Nephron progenitor cell (in vitro differentiated cells): ENCODE measurements at regions not wholly inside any gene's neighbourhood (a gene's known extent, or its start where the extent isn't known, plus 50 kb on each side); places are given as distances from the start of the nearest gene placed in this dataset.
"Not testable (repeated sequence)": the region's sequence is repeated elsewhere in the genome, so short reads cannot be mapped to it uniquely, and the experiment has no call there.

Experiments used
- DNase-seq: peaks from one replicate; pipeline ENCODE4 v3.0.0; 2021
- H3K27ac Mint-ChIP-seq: 2 replicates; pipeline ENCODE4 v1.8.0; 2021; ENCODE audit warnings: mild to moderate bottlenecking, moderate library complexity, mixed read lengths
- H3K27me3 Mint-ChIP-seq: 2 replicates; pipeline ENCODE4 v1.8.0; 2021; ENCODE audit warnings: mild to moderate bottlenecking, low read depth, mixed read lengths; ENCODE audit not compliant: poor library complexity
- H3K36me3 Mint-ChIP-seq: 2 replicates; pipeline ENCODE4 v1.8.0; 2021; ENCODE audit warnings: low read depth, mixed read lengths
- H3K4me1 Mint-ChIP-seq: 2 replicates; pipeline ENCODE4 v1.8.0; 2021; ENCODE audit warnings: mixed read lengths
- H3K4me3 Mint-ChIP-seq: 2 replicates; pipeline ENCODE4 v1.8.0; 2021; ENCODE audit warnings: mild to moderate bottlenecking, moderate library complexity, mixed read lengths
- H3K9me3 Mint-ChIP-seq: 2 replicates; pipeline ENCODE4 v1.8.0; 2021; ENCODE audit warnings: mild to moderate bottlenecking, moderate library complexity, mixed read lengths
- TF ChIP-seq, protein P1 (sequence below): fragments of 200-600 bp; sonication (generic); IDR thresholded peaks from 2 replicates; pipeline ENCODE4 v1.5.0; 2021; ENCODE audit warnings: antibody characterized with exemption

DNA sequence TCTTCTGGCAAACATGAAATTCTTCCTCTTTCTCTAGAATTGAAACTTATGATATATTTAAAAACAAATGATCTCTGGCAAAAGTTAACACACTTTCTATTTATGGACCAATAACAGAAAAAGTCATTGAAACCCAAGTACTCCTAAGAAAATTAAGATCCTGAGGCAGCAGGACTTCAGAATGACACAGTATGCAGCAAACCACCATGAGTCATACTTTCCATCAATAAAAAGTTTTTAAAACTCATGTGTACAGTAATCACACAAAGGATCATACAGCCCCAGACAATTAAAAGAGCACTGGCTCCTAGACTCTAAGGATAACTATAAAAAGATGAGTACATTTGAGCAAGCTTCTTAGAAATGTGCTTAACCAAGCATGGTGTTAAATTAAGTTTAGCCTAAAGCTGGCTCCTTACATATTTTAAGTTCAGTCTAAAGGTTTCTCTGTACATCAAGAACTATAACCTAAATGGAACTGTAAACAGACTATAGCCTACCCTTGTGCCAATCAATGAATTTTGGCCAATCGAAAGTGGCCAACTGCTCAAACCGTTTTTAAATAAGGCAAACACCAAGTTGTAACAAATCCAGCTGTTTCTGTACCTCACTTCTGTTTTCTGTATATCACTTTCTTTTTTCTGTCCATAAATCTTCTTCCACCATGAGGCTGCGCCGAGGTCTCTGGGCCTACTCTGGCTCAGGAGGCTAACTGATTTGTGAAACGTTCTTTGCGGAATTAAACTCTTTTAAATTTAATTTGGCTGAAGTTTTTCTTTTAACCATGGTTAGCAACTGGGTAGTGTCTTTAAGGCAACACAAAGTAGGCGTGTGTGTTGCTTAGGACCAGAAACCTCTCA is 232.1 kb upstream of the PIK3R1 start:
- Mint-ChIP-seq H3K4me1 (peaks cover 23% of the 10 kb centered on the region), H3K27me3 (peaks cover 4% of the 10 kb centered on the region), H3K4me3 (no peak overlapping the region), H3K36me3 (no peaks in the 10 kb centered on the region), H3K27ac (peak overlapping the region; percentile 51), H3K9me3 (no peaks in the 10 kb centered on the region)
- no peak for DNase-seq
- TF ChIP-seq, protein P1, sequence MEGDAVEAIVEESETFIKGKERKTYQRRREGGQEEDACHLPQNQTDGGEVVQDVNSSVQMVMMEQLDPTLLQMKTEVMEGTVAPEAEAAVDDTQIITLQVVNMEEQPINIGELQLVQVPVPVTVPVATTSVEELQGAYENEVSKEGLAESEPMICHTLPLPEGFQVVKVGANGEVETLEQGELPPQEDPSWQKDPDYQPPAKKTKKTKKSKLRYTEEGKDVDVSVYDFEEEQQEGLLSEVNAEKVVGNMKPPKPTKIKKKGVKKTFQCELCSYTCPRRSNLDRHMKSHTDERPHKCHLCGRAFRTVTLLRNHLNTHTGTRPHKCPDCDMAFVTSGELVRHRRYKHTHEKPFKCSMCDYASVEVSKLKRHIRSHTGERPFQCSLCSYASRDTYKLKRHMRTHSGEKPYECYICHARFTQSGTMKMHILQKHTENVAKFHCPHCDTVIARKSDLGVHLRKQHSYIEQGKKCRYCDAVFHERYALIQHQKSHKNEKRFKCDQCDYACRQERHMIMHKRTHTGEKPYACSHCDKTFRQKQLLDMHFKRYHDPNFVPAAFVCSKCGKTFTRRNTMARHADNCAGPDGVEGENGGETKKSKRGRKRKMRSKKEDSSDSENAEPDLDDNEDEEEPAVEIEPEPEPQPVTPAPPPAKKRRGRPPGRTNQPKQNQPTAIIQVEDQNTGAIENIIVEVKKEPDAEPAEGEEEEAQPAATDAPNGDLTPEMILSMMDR, result no peak

DNA sequence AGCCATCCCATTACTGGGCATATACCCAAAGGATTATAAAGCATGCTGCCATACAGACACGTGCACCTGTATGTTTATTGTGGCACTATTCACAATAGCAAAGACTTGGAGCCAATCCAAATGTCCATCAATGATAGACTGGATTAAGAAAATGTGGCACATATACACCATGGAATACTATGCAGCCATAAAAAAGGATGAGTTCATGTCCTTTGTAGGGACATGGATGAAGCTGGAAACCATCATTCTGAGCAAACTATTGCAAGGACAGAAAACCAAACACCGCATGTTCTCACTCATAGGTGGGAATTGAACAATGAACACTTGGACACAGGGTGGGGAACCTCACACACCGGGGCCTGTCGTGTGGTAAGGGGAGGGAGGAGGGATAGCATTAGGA is 233.4 kb upstream of the PIK3R1 start:
- peaks cover 29% of the 10 kb centered on the region for H3K4me1 Mint-ChIP-seq
- not testable (repeated sequence) for H3K4me3 Mint-ChIP-seq, H3K27ac Mint-ChIP-seq, H3K36me3 Mint-ChIP-seq, H3K9me3 Mint-ChIP-seq, DNase-seq, H3K27me3 Mint-ChIP-seq

DNA sequence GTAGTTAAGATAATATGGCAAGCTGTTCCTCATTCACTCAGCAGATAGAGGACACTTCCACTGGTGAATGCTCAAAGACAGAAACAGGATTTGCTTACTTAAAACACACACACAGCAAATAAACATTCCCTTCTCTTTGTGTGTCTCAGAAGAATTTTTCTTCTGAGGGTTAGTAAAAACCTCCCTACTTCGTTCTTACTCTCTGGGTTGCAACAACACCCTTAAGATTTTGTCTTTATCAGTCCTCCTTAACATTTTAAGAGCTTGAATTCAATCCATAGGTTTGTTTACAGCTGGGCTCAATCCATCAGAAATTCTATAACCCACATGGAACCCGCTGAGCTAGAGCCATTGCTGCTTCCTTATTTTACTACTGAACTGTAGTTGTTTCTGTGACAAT is 237.4 kb upstream of the PIK3R1 start:
- H3K4me3 Mint-ChIP-seq, result no peak overlapping the region
- peaks cover 7% of the 10 kb centered on the region for H3K27me3 Mint-ChIP-seq
- no peaks in the 10 kb centered on the region for H3K36me3 Mint-ChIP-seq
- no peak overlapping the region for H3K27ac Mint-ChIP-seq
- H3K9me3 Mint-ChIP-seq, result peaks cover 6% of the 10 kb centered on the region
- no peak for DNase-seq
- TF ChIP-seq, protein P1, result no peak
- peaks cover 17% of the 10 kb centered on the region for H3K4me1 Mint-ChIP-seq

DNA sequence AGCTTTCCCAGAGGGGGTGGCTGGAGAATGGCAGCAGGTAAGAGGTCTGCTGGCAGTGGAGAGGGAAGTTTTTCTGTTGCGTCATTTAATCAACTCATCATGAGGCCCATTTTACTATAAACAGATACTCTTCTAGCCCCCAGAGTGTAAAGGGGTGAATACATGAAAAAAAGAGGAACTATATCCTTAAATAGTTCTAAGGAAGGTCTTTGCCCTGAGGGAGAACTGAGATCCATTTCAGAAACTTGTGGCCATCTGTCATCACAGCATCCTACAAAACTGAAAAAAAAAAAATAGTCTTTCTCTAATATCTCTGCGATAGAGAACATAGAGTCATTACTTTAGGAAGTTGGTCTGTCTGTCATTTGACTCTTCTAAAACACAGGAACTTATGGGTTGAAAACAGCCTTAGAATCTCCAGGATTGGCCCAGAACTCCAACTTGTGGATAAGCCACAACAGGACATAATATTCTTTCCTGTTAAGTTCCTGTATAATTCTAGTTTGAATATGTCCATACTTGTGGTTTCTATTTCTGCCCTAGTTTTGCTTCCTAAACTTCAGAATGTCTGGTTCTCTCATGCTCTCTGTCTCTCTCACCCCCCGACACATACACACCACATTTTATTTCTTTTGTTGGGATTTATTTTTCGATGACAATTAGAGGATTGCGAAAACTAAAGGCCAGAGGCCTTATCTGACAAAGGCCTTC is 238.5 kb upstream of the PIK3R1 start:
- no peaks in the 10 kb centered on the region for H3K36me3 Mint-ChIP-seq
- no peak overlapping the region for H3K4me3 Mint-ChIP-seq
- no peak for DNase-seq
- H3K27ac Mint-ChIP-seq, result no peak overlapping the region
- peaks cover 9% of the 10 kb centered on the region for H3K27me3 Mint-ChIP-seq
- H3K4me1 Mint-ChIP-seq, result peaks cover 17% of the 10 kb centered on the region
- peaks cover 6% of the 10 kb centered on the region for H3K9me3 Mint-ChIP-seq
- TF ChIP-seq, protein P1, result no peak

DNA sequence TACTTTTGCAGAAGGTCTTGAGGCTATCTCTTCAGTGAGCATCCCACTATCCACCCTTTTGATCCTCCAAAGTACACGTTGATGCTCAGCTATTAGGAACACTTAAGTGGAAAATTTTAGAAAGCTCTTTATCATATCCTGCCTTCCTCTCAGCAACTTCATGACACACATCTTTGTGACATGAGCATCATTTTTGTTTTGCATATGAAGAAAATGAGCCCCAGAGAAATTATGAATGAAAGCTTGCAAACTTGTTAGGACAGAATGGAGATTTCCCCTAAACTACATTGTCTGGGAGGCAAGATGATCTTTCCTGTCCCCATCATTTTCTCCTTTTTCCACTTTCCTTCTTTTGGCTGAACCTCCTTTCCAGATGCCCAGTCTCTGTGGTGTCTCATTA is 239.4 kb upstream of the PIK3R1 start:
- Mint-ChIP-seq H3K27ac (no peak overlapping the region), H3K9me3 (peaks cover 6% of the 10 kb centered on the region), H3K36me3 (no peaks in the 10 kb centered on the region), H3K27me3 (peaks cover 6% of the 10 kb centered on the region), H3K4me3 (no peak overlapping the region), H3K4me1 (peaks cover 17% of the 10 kb centered on the region)
- TF ChIP-seq, protein P1, result no peak
- DNase-seq, result no peak

DNA sequence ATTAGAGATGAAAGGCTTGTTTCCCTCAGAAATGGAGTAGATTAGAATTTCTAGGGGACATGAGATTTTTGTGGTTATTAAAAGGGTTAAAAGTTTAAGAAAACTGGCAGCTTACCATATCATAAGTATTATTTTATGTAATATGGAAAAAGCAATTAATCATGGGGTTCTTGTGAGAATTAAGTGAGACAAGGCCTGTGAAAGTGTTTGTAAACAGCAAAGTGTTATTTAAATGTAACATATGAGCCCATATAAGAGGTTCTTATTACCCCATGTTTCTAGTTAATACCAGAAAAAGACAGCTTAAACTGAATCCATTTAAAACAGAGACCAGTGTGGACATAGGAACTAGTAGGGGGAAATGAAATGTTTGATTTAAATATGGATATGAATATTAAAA is 241.1 kb upstream of the PIK3R1 start:
- peaks cover 17% of the 10 kb centered on the region for H3K4me1 Mint-ChIP-seq
- no peaks in the 10 kb centered on the region for H3K36me3 Mint-ChIP-seq
- peaks cover 6% of the 10 kb centered on the region for H3K9me3 Mint-ChIP-seq
- TF ChIP-seq, protein P1, result no peak
- DNase-seq, result no peak
- H3K27ac Mint-ChIP-seq, result no peak overlapping the region
- peaks cover 6% of the 10 kb centered on the region for H3K27me3 Mint-ChIP-seq
- H3K4me3 Mint-ChIP-seq, result no peak overlapping the region
